Midbrain (tissue), 1 donor: ENCODE measurements at regions not wholly inside any gene's neighbourhood (a gene's known extent, or its start where the extent isn't known, plus 50 kb on each side); places are given as distances from the start of the nearest gene placed in this dataset.
"Not testable (repeated sequence)": the region's sequence is repeated elsewhere in the genome, so short reads cannot be mapped to it uniquely, and the experiment has no call there.

ENCODE experiments used
- DNase-seq: peaks from one replicate; lab custom pipeline; 2025; lab: John Stamatoyannopoulos, UW

- no peak for DNase-seq
These were observed 236.7 kb downstream of the BCL11B start for GRCh38 chr14:99035268-99035667.

- peak; percentile 37 for DNase-seq
These were observed 236.0 kb downstream of the BCL11B start for GRCh38 chr14:99035712-99036610.

GRCh38 chr14:99036611-99037293 is 235.2 kb downstream of the BCL11B start:
- no peak for DNase-seq

GRCh38 chr14:99037326-99037725 is 234.7 kb downstream of the BCL11B start:
- not testable (repeated sequence) for DNase-seq

- DNase-seq = no peak
These were observed 234.1 kb downstream of the BCL11B start for GRCh38 chr14:99037777-99038430.

GRCh38 chr14:99038431-99038820 is 233.6 kb downstream of the BCL11B start:
- no peak for DNase-seq

- no peak for DNase-seq
These were observed 232.5 kb downstream of the BCL11B start for GRCh38 chr14:99039331-99040041.

GRCh38 chr14:99040052-99040451 is 231.9 kb downstream of the BCL11B start:
- no peak for DNase-seq

- DNase-seq = no peak
These were observed 231.3 kb downstream of the BCL11B start for GRCh38 chr14:99040711-99041110.

- DNase-seq = no peak
These were observed 230.7 kb downstream of the BCL11B start for GRCh38 chr14:99041141-99041819.

GRCh38 chr14:99041820-99042174 is 230.2 kb downstream of the BCL11B start:
- no peak for DNase-seq

GRCh38 chr14:99042381-99043266 is 229.4 kb downstream of the BCL11B start:
- DNase-seq = no peak

- DNase-seq = no peak
These were observed 228.8 kb downstream of the BCL11B start for GRCh38 chr14:99043267-99043615.

GRCh38 chr14:99043756-99044155 is 228.2 kb downstream of the BCL11B start:
- no peak for DNase-seq

GRCh38 chr14:99047441-99048031 is 224.5 kb downstream of the BCL11B start:
- DNase-seq = no peak

- DNase-seq = no peak
These were observed 221.7 kb downstream of the BCL11B start for GRCh38 chr14:99050309-99050708.

GRCh38 chr14:99052467-99052866 is 219.5 kb downstream of the BCL11B start:
- no peak for DNase-seq

GRCh38 chr14:99055019-99055418 is 217.0 kb downstream of the BCL11B start:
- DNase-seq = no peak

GRCh38 chr14:99055816-99056215 is 216.2 kb downstream of the BCL11B start:
- DNase-seq = no peak

- no peak for DNase-seq
These were observed 214.4 kb downstream of the BCL11B start for GRCh38 chr14:99057576-99058083.
